ENCODE measurements at regions not wholly inside any gene's neighbourhood (a gene's known extent, or its start where the extent isn't known, plus 50 kb on each side); places are given as distances from the start of the nearest gene placed in this dataset.

GRCh38 chr2:150903461-150903860, 358.2 kb downstream of the RBM43 start:
- TF ChIP-seq REST (IDR thresholded peaks at IDR 0.05; ENCODE audit: insufficient read depth in 1 of 2, low read depth in 2 of 2, low read length in 1 of 2) (no peak), CTCF (IDR thresholded peaks at IDR 0.05) (no peak), POLR2AphosphoS5 (IDR thresholded peaks at IDR 0.05; ENCODE audit: low read depth, low read length) (no peak)
